Eye (tissue), 1 donor: ENCODE measurements at regions not wholly inside any gene's neighbourhood (a gene's known extent, or its start where the extent isn't known, plus 50 kb on each side); places are given as distances from the start of the nearest gene placed in this dataset.
A peak's percentile ranks its signal among the peaks of the same experiment; 100 is the strongest.
"Not testable (repeated sequence)": the region's sequence is repeated elsewhere in the genome, so short reads cannot be mapped to it uniquely, and the experiment has no call there.

ENCODE experiments used
- DNase-seq: peaks from one replicate; pipeline ENCODE4 v3.0.0-alpha.2; 2015

- no peak for DNase-seq
Observed at GRCh38 chr7:10644849-10645248, 328.8 kb upstream of the PHF14 start.

- DNase-seq = no peak
Observed at GRCh38 chr7:10646194-10646593, 327.5 kb upstream of the PHF14 start.

- no peak for DNase-seq
Observed at GRCh38 chr7:10648289-10648688, 325.4 kb upstream of the PHF14 start.

- not testable (repeated sequence) for DNase-seq
Observed at GRCh38 chr7:10649120-10649519, 324.6 kb upstream of the PHF14 start.

GRCh38 chr7:10655031-10655430 lies 318.6 kb upstream of the PHF14 start:
- DNase-seq = no peak

GRCh38 chr7:10657201-10657600 lies 316.5 kb upstream of the PHF14 start:
- DNase-seq = no peak

- DNase-seq = no peak
Observed at GRCh38 chr7:10657837-10658236, 315.8 kb upstream of the PHF14 start.

GRCh38 chr7:10662491-10662890 lies 311.2 kb upstream of the PHF14 start:
- no peak for DNase-seq

GRCh38 chr7:10662982-10663884 lies 310.4 kb upstream of the PHF14 start:
- DNase-seq = no peak

GRCh38 chr7:10672186-10672585 lies 301.5 kb upstream of the PHF14 start:
- no peak for DNase-seq

GRCh38 chr7:10677211-10677610 lies 296.5 kb upstream of the PHF14 start:
- no peak for DNase-seq

GRCh38 chr7:10677668-10678232 lies 295.9 kb upstream of the PHF14 start:
- no peak for DNase-seq

- no peak for DNase-seq
Observed at GRCh38 chr7:10684606-10685005, 289.1 kb upstream of the PHF14 start.

- no peak for DNase-seq
Observed at GRCh38 chr7:10685040-10685439, 288.6 kb upstream of the PHF14 start.

GRCh38 chr7:10688544-10688943 lies 285.1 kb upstream of the PHF14 start:
- no peak for DNase-seq

GRCh38 chr7:10696064-10696463 lies 277.6 kb upstream of the PHF14 start:
- no peak for DNase-seq

- DNase-seq = no peak
Observed at GRCh38 chr7:10703059-10703458, 270.6 kb upstream of the PHF14 start.

GRCh38 chr7:10703981-10704380 lies 269.7 kb upstream of the PHF14 start:
- no peak for DNase-seq

GRCh38 chr7:10704653-10705052 lies 269.0 kb upstream of the PHF14 start:
- DNase-seq = no peak

- no peak for DNase-seq
Observed at GRCh38 chr7:10706875-10707493, 266.7 kb upstream of the PHF14 start.

- DNase-seq = no peak
Observed at GRCh38 chr7:10707519-10707918, 266.2 kb upstream of the PHF14 start.

GRCh38 chr7:10708447-10708846 lies 265.2 kb upstream of the PHF14 start:
- DNase-seq = peak; percentile 35

GRCh38 chr7:10718768-10719167 lies 254.9 kb upstream of the PHF14 start:
- no peak for DNase-seq

- no peak for DNase-seq
Observed at GRCh38 chr7:10720042-10720441, 253.6 kb upstream of the PHF14 start.
